CD14-positive monocyte (primary cell): ENCODE measurements at regions not wholly inside any gene's neighbourhood (a gene's known extent, or its start where the extent isn't known, plus 50 kb on each side); places are given as distances from the start of the nearest gene placed in this dataset.
A peak's percentile ranks its signal among the peaks of the same experiment; 100 is the strongest.

Source experiments
- DNase-seq, 3 donors: peaks; one replicate each; pipeline ENCODE4 v3.0.0-alpha.2; 2011 to 2022
- H2AFZ ChIP-seq: 2 replicates; pipeline ENCODE4 v1.6.0; 2012; ENCODE audit warnings: mild to moderate bottlenecking, low read depth, low read length, inconsistent platforms; ENCODE audit not compliant: insufficient read depth, poor library complexity, severe bottlenecking
- H3K27ac ChIP-seq, 2 donors: 1 replicate in 1 of 2; 2 replicates in 1 of 2; pipeline ENCODE4 v1.5.1; 2012 to 2013; ENCODE audit warnings: low read length in 2 of 2, control low read depth in 1 of 2, inconsistent platforms in 1 of 2, low read depth in 1 of 2, mild to moderate bottlenecking in 1 of 2
- H3K27me3 ChIP-seq, 2 donors: one replicate each; pipeline versions ENCODE4 v1.6.0 to v1.6.1; 2011 to 2013; ENCODE audit warnings: low read length in 2 of 2; ENCODE audit not compliant: control insufficient read depth in 2 of 2, insufficient read depth in 2 of 2
- H3K36me3 ChIP-seq, 2 donors: replicated peaks in 1 of 2; 1 replicate in 1 of 2; 2 replicates in 1 of 2; pipeline versions ENCODE4 v1.5.1 to v1.6.1; 2012 to 2013; ENCODE audit warnings: low read length in 2 of 2, control low read depth in 1 of 2, inconsistent platforms in 1 of 2, mild to moderate bottlenecking in 1 of 2; ENCODE audit not compliant: insufficient read depth in 2 of 2, control insufficient read depth in 1 of 2
- H3K4me1 ChIP-seq, 2 donors: 1 replicate in 1 of 2; 2 replicates in 1 of 2; pipeline versions ENCODE4 v1.5.1 to v1.6.1; 2012 to 2013; ENCODE audit warnings: low read length in 2 of 2, control low read depth in 1 of 2, inconsistent platforms in 1 of 2, mild to moderate bottlenecking in 1 of 2, moderate library complexity in 1 of 2; ENCODE audit not compliant: insufficient read depth in 2 of 2, control insufficient read depth in 1 of 2
- H3K4me2 ChIP-seq: replicated peaks from 2 replicates; pipeline ENCODE3; 2012; ENCODE audit warnings: low read length, moderate library complexity, mild to moderate bottlenecking; ENCODE audit not compliant: poor library complexity, severe bottlenecking; ENCODE audit errors: extremely low read depth
- H3K4me3 ChIP-seq, 3 experiments: fragments of 200-600 bp in 1 of 3; sonication (generic) in 1 of 3; replicated peaks in 1 of 3; 1 replicate in 2 of 3; 2 replicates in 1 of 3; pipeline ENCODE4 v1.5.1; 2011 to 2013; ENCODE audit warnings: low read length in 3 of 3, mild to moderate bottlenecking in 3 of 3, control low read depth in 2 of 3, low read depth in 2 of 3, inconsistent platforms in 1 of 3, moderate library complexity in 1 of 3
- H3K79me2 ChIP-seq: 2 replicates; pipeline ENCODE4 v1.6.0; 2012; ENCODE audit warnings: mild to moderate bottlenecking, control low read depth, inconsistent platforms, low read length, moderate library complexity; ENCODE audit not compliant: insufficient read depth
- H3K9ac ChIP-seq: 2 replicates; pipeline ENCODE4 v1.6.0; 2017; ENCODE audit warnings: low read length, mild to moderate bottlenecking; ENCODE audit not compliant: insufficient read depth, poor library complexity, severe bottlenecking
- H3K9me3 ChIP-seq, 2 donors: replicated peaks in 1 of 2; 1 replicate in 1 of 2; 2 replicates in 1 of 2; pipeline versions ENCODE4 v1.5.1 to v1.6.1; 2012 to 2013; ENCODE audit warnings: low read length in 2 of 2, control low read depth in 1 of 2; ENCODE audit not compliant: control insufficient read depth in 1 of 2, insufficient read depth in 1 of 2
- H4K20me1 ChIP-seq: 2 replicates; pipeline ENCODE4 v1.6.0; 2012; ENCODE audit warnings: mild to moderate bottlenecking, low read length, control low read depth, moderate library complexity; ENCODE audit not compliant: insufficient read depth
- H3K27ac Mint-ChIP-seq, 7 donors: one replicate each; pipeline ENCODE4 v1.8.0; 2020; ENCODE audit warnings: mild to moderate bottlenecking in 7 of 7, mixed read lengths in 7 of 7, moderate library complexity in 6 of 7, inconsistent platforms in 2 of 7
- H3K27me3 Mint-ChIP-seq, 3 donors: one replicate each; pipeline ENCODE4 v1.8.0; 2021 to 2022; ENCODE audit warnings: low read depth in 3 of 3, mild to moderate bottlenecking in 3 of 3, mixed read lengths in 3 of 3, moderate library complexity in 3 of 3, inconsistent platforms in 1 of 3
- H3K36me3 Mint-ChIP-seq, 2 donors: one replicate each; pipeline ENCODE4 v1.8.0; 2020; ENCODE audit warnings: mixed read lengths in 2 of 2, inconsistent platforms in 1 of 2, mild to moderate bottlenecking in 1 of 2
- H3K4me1 Mint-ChIP-seq: one replicate; pipeline ENCODE4 v1.8.0; 2020; ENCODE audit warnings: mild to moderate bottlenecking, mixed read lengths
- H3K4me3 Mint-ChIP-seq, 2 donors: one replicate each; pipeline ENCODE4 v1.8.0; 2020; ENCODE audit warnings: mild to moderate bottlenecking in 2 of 2, mixed read lengths in 2 of 2, moderate library complexity in 1 of 2
- H3K9me3 Mint-ChIP-seq, 7 donors: one replicate each; pipeline ENCODE4 v1.8.0; 2020 to 2022; ENCODE audit warnings: mixed read lengths in 7 of 7, mild to moderate bottlenecking in 6 of 7, moderate library complexity in 6 of 7, inconsistent platforms in 2 of 7
- CTCF ChIP-seq: fragments of 200-600 bp; IDR thresholded peaks from one replicate; pipeline ENCODE4 v1.8.0; 2022; ENCODE audit warnings: antibody characterized with exemption, mild to moderate bottlenecking
- WGBS: methylation state at CpG from one replicate; pipeline ENCODE4 v1.1.5; 2013; ENCODE audit warnings: missing lambda C conversion rate; ENCODE audit not compliant: insufficient coverage; 5-methylcytosine and 5-hydroxymethylcytosine counted together
- intact Hi-C, 2 donors: fragments of 100-400 bp; cut with micrococcal nuclease; formaldehyde crosslinking; loops; one replicate each; pipeline versions ENCODE4 v1.15.0 to v1.15.1; 2023

DNA sequence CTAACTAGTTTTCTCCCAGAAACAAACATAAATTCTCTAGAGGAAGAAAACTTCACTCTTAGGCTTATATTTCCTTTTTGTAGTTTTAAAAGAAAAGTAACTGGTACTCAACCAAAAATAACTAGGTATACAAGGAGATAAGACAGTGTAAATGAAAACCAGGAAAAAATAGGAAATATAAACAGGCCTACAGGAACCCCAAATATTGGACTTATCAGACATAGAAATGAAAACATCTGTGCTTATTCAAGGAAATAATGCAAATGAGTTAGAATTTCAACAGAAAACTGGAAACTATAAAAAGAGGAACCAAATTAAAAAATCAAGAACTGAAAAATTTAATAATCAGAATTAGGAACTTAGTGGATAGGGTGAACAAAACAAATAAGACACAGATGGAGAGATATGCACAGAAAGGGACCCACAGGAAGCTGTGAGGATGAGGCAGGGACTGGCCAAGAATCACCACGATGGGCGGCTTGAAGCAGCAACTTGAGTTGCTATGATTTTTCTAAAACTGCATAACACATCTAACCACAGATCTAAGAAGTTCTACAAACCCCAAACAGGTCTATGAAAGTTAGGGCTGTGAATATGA lies 67.5 kb upstream of the ACTRT2 start:
- H3K9me3 ChIP-seq: peaks cover 25 to 43% of the 10 kb centered on the region in 2 donors
- H3K27me3 Mint-ChIP-seq: peaks cover 0 to 9% (median 0%) of the 10 kb centered on the region in 3 donors
- no peak overlapping the region for H3K4me2 ChIP-seq
- no peaks in the 10 kb centered on the region for H3K79me2 ChIP-seq
- no peak overlapping the region for H3K9ac ChIP-seq
- H3K27me3 ChIP-seq: no peaks in the 10 kb centered on the region
- intact Hi-C loops: no loop called here
- H3K27ac Mint-ChIP-seq: peak overlapping the region in 3 of 7 donors; percentile 5 to 71 (median 65)
- DNase-seq: no peak
- H3K27ac ChIP-seq: peak overlapping the region in 1 of 2 donors; percentile 17
- no CpG with 5 or more reads among the region's 2 CpGs for WGBS
- peak overlapping the region in 1 of 3 experiments; percentile 20 for H3K4me3 ChIP-seq
- peaks cover 28 to 50% (median 44%) of the 10 kb centered on the region in 7 donors for H3K9me3 Mint-ChIP-seq
- no peak for TF ChIP-seq CTCF
- peaks cover 0 to 2% of the 10 kb centered on the region in 2 donors for H3K36me3 Mint-ChIP-seq
- H2AFZ ChIP-seq: no peak overlapping the region
- H3K4me1 Mint-ChIP-seq: peaks cover 23% of the 10 kb centered on the region
- no peaks in the 10 kb centered on the region for H3K36me3 ChIP-seq
- H3K4me1 ChIP-seq: peaks cover 9 to 21% of the 10 kb centered on the region in 2 donors
- no peaks in the 10 kb centered on the region for H4K20me1 ChIP-seq
- no peak overlapping the region for H3K4me3 Mint-ChIP-seq

- H3K36me3 ChIP-seq: no peaks in the 10 kb centered on the region
- peaks cover 0 to 2% of the 10 kb centered on the region in 2 donors for H3K36me3 Mint-ChIP-seq
- H3K27me3 ChIP-seq: no peaks in the 10 kb centered on the region
- no peaks in the 10 kb centered on the region for H4K20me1 ChIP-seq
- H3K27ac ChIP-seq: no peak overlapping the region
- no peak for TF ChIP-seq CTCF
- no peak for DNase-seq
- intact Hi-C loops: no loop called here
- peaks cover 0 to 5% (median 0%) of the 10 kb centered on the region in 3 donors for H3K27me3 Mint-ChIP-seq
- peaks cover 35 to 59% (median 55%) of the 10 kb centered on the region in 7 donors for H3K9me3 Mint-ChIP-seq
- H3K9ac ChIP-seq: no peak overlapping the region
- H3K4me1 Mint-ChIP-seq: peaks cover 23% of the 10 kb centered on the region
- H2AFZ ChIP-seq: no peak overlapping the region
- no peak overlapping the region for H3K4me3 Mint-ChIP-seq
- H3K9me3 ChIP-seq: peaks cover 38 to 50% of the 10 kb centered on the region in 2 donors
- no peak overlapping the region for H3K4me2 ChIP-seq
- H3K4me3 ChIP-seq: no peak overlapping the region
- no peaks in the 10 kb centered on the region for H3K79me2 ChIP-seq
- H3K27ac Mint-ChIP-seq: no peak overlapping the region
- peaks cover 9 to 21% of the 10 kb centered on the region in 2 donors for H3K4me1 ChIP-seq
Observed at GRCh38 chr1:2955652-2956051, 65.6 kb upstream of the ACTRT2 start.
